ENCODE measurements at regions not wholly inside any gene's neighbourhood (a gene's known extent, or its start where the extent isn't known, plus 50 kb on each side); places are given as distances from the start of the nearest gene placed in this dataset.

DNA sequence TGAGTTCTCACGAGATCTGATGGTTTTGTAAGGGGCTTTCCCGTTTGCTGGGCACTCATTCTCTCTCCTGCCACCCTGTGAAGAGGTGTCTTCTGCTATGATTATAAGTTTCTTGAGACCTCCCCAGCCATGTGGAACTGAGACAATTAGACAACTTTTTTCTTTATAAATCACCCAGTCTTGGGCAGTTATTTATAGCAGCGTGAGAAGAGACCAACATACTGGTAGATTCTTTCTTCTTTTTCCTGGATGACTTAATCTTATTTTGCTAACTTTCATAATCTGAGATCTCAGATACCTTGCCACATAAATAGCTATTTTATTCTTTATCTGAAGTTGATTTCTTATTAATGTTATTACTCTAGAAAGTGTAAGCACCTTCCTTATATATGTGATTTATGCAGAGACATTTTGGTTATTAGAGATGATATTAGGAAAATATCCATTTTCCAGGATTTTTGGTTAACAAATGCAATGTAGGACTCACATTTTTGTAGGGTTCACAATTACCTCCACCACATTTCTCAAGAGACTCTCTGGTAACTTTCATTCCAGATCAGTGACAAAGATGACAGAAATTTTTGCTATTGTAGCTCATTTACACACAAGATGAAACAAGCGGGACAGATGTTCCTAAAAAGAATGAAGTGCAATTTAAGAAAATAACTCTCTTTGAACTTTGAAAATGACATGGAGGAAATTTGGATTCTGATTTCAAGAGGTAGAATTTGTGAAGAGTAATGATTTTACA, 97.9 kb upstream of the RND3 start:
- TF ChIP-seq, protein P1, sequence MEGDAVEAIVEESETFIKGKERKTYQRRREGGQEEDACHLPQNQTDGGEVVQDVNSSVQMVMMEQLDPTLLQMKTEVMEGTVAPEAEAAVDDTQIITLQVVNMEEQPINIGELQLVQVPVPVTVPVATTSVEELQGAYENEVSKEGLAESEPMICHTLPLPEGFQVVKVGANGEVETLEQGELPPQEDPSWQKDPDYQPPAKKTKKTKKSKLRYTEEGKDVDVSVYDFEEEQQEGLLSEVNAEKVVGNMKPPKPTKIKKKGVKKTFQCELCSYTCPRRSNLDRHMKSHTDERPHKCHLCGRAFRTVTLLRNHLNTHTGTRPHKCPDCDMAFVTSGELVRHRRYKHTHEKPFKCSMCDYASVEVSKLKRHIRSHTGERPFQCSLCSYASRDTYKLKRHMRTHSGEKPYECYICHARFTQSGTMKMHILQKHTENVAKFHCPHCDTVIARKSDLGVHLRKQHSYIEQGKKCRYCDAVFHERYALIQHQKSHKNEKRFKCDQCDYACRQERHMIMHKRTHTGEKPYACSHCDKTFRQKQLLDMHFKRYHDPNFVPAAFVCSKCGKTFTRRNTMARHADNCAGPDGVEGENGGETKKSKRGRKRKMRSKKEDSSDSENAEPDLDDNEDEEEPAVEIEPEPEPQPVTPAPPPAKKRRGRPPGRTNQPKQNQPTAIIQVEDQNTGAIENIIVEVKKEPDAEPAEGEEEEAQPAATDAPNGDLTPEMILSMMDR (IDR thresholded peaks at IDR 0.05; ENCODE audit: insufficient read depth, low read length) = no peak
- TF ChIP-seq GABPA (IDR thresholded peaks at IDR 0.05; ENCODE audit: low read depth) (no peak), SPI1 (IDR thresholded peaks at IDR 0.05; ENCODE audit: borderline replicate concordance, low read depth) (no peak), POLR2AphosphoS5 (IDR thresholded peaks at IDR 0.05; ENCODE audit: low read depth) (no peak)
- TF ChIP-seq, protein P2, sequence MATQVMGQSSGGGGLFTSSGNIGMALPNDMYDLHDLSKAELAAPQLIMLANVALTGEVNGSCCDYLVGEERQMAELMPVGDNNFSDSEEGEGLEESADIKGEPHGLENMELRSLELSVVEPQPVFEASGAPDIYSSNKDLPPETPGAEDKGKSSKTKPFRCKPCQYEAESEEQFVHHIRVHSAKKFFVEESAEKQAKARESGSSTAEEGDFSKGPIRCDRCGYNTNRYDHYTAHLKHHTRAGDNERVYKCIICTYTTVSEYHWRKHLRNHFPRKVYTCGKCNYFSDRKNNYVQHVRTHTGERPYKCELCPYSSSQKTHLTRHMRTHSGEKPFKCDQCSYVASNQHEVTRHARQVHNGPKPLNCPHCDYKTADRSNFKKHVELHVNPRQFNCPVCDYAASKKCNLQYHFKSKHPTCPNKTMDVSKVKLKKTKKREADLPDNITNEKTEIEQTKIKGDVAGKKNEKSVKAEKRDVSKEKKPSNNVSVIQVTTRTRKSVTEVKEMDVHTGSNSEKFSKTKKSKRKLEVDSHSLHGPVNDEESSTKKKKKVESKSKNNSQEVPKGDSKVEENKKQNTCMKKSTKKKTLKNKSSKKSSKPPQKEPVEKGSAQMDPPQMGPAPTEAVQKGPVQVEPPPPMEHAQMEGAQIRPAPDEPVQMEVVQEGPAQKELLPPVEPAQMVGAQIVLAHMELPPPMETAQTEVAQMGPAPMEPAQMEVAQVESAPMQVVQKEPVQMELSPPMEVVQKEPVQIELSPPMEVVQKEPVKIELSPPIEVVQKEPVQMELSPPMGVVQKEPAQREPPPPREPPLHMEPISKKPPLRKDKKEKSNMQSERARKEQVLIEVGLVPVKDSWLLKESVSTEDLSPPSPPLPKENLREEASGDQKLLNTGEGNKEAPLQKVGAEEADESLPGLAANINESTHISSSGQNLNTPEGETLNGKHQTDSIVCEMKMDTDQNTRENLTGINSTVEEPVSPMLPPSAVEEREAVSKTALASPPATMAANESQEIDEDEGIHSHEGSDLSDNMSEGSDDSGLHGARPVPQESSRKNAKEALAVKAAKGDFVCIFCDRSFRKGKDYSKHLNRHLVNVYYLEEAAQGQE (IDR thresholded peaks at IDR 0.05; ENCODE audit: insufficient replicate concordance, low read depth) = no peak
- no peak overlapping the region for H3K27ac ChIP-seq (replicated peaks)
- no peak overlapping the region for H3K4me3 ChIP-seq (replicated peaks; ENCODE audit: insufficient read depth, low read length)
- no peaks in the 10 kb centered on the region for H3K27me3 ChIP-seq (ENCODE audit: insufficient read depth, poor library complexity, severe bottlenecking)
- DNase-seq (ENCODE audit: low read depth in 1 of 2, low spot score in 1 of 2) = no peak

DNA sequence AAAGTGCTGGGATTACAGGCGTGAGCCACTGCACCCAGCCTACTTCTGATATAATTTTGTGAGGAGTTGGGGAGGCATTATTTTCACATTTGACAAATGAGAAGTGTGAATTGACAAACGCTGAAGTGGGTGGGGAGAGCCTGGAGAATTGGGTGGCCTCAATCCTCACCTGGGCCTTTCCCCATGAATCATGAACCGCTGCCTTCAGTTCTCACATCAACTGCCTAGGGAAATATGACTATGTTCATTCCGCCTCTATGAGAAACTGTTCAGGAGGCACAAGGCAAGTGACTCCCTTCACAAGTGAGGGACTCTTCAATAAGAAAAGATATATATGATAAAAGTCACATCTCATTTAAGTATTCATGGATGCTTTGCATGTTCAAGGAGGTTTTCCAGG, 96.6 kb upstream of the RND3 start:
- H3K27me3 ChIP-seq (ENCODE audit: insufficient read depth, poor library complexity, severe bottlenecking) = no peaks in the 10 kb centered on the region
- no peak overlapping the region for H3K4me3 ChIP-seq (replicated peaks; ENCODE audit: insufficient read depth, low read length)
- TF ChIP-seq, protein P1 (IDR thresholded peaks at IDR 0.05; ENCODE audit: insufficient read depth, low read length) = no peak
- TF ChIP-seq, protein P2 (IDR thresholded peaks at IDR 0.05; ENCODE audit: insufficient replicate concordance, low read depth) = no peak
- TF ChIP-seq SPI1 (IDR thresholded peaks at IDR 0.05; ENCODE audit: borderline replicate concordance, low read depth) (no peak), GABPA (IDR thresholded peaks at IDR 0.05; ENCODE audit: low read depth) (no peak), POLR2AphosphoS5 (IDR thresholded peaks at IDR 0.05; ENCODE audit: low read depth) (no peak)
- no peak for DNase-seq (ENCODE audit: low read depth in 1 of 2, low spot score in 1 of 2)
- no peak overlapping the region for H3K27ac ChIP-seq (replicated peaks)

DNA sequence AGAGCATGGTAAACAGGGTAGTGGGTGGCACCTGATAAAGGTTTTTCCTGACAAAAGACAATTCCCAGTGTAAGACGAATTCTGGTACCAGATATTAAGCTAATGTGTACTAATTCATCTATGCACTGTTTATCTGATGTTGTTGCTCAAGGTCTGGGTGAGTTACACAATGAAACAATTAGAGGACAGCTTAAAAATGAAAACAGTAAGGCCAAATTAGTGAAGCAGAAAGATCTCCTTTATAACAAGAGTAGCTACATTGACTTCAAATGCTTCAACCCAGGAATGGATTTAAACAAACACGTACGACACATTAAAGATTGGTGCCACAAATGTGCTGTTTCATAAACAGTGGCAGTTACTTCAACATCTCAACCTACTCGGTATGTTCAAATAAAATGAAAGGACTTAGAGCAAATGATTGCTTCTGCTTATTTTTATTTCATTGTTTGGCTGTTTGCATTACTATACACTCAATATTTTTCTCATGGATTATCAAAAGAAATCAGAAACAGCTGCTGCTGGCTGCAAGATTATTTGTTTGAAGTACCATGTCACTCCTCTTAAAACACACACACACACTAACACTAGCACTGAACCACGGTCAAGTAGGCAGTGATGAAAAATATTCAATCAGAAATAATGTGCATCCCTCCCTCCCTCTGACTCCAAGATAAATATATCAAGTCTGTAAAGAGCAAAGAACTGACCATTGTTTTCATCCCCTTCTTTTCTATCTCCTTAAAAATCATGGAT, 94.4 kb upstream of the RND3 start:
- TF ChIP-seq POLR2AphosphoS5 (IDR thresholded peaks at IDR 0.05; ENCODE audit: low read depth) (no peak), SPI1 (IDR thresholded peaks at IDR 0.05; ENCODE audit: borderline replicate concordance, low read depth) (no peak), GABPA (IDR thresholded peaks at IDR 0.05; ENCODE audit: low read depth) (no peak)
- TF ChIP-seq, protein P2 (IDR thresholded peaks at IDR 0.05; ENCODE audit: insufficient replicate concordance, low read depth) = no peak
- TF ChIP-seq, protein P1 (IDR thresholded peaks at IDR 0.05; ENCODE audit: insufficient read depth, low read length) = no peak
- Histone ChIP-seq H3K27me3 (ENCODE audit: insufficient read depth, poor library complexity, severe bottlenecking) (no peaks in the 10 kb centered on the region), H3K4me3 (replicated peaks; ENCODE audit: insufficient read depth, low read length) (no peak overlapping the region), H3K27ac (replicated peaks) (no peak overlapping the region)
- no peak for DNase-seq (ENCODE audit: low read depth in 1 of 2, low spot score in 1 of 2)
